IPS-15b (cell line): ENCODE measurements at regions not wholly inside any gene's neighbourhood (a gene's known extent, or its start where the extent isn't known, plus 50 kb on each side); places are given as distances from the start of the nearest gene placed in this dataset.

Experiments used
- H3K27me3 ChIP-seq: one replicate; pipeline ENCODE4 v1.6.1; 2013; ENCODE audit warnings: low read length; ENCODE audit not compliant: control insufficient read depth, insufficient read depth
- H3K36me3 ChIP-seq: one replicate; pipeline ENCODE4 v1.6.1; 2013; ENCODE audit warnings: low read length; ENCODE audit not compliant: control insufficient read depth, insufficient read depth
- H3K4me1 ChIP-seq: one replicate; pipeline ENCODE4 v1.6.1; 2013; ENCODE audit warnings: mild to moderate bottlenecking, low read length; ENCODE audit not compliant: control insufficient read depth, insufficient read depth
- H3K4me3 ChIP-seq: one replicate; pipeline ENCODE4 v1.5.1; 2013; ENCODE audit warnings: low read depth, low read length
- H3K9ac ChIP-seq: one replicate; pipeline ENCODE4 v1.6.1; 2013; ENCODE audit warnings: low read depth, mild to moderate bottlenecking, low read length
- H3K9me3 ChIP-seq: one replicate; pipeline ENCODE4 v1.6.1; 2013; ENCODE audit warnings: mild to moderate bottlenecking, low read length; ENCODE audit not compliant: control insufficient read depth, insufficient read depth

DNA sequence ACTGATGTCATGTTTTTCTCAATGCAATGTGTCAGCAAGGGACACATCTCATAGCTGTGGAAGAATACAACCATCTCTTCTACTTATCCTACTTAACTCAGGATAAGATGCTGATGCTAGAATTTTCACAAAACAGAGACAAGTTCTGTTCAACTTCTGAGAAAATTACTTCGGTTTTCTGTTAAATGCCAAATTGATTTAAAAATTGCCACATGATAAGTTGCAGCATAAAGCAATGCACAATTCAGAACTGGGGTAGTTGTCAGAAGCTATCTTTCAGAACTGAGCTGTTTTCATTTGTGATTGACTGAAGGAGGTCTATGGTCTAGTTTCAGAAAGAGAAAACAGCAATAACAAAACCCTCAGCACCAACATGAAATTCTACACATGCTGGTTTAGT is 954.8 kb upstream of the C9orf72 start:
- H3K4me1 ChIP-seq, result no peaks in the 10 kb centered on the region
- no peaks in the 10 kb centered on the region for H3K9me3 ChIP-seq
- H3K4me3 ChIP-seq, result no peak overlapping the region
- H3K36me3 ChIP-seq, result no peaks in the 10 kb centered on the region
- no peak overlapping the region for H3K9ac ChIP-seq
- no peaks in the 10 kb centered on the region for H3K27me3 ChIP-seq

DNA sequence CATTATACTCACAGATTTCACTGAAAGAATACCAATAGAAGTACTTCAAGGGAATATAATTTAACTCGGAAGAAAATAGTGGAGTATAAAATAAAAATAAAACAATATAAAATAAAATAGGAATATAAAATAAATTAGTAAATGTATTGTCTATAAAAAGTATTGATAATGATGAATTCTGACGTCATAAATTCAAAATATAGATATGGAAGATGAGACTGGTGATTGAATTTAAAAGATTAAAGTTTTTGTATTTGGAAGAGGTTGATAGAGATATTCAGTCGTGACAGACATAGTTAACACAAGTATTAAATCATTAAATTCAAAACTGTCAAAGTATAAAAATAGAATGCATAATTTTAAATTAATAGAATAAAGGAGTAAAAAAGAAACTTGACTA is 964.9 kb upstream of the C9orf72 start:
- no peaks in the 10 kb centered on the region for H3K36me3 ChIP-seq

DNA sequence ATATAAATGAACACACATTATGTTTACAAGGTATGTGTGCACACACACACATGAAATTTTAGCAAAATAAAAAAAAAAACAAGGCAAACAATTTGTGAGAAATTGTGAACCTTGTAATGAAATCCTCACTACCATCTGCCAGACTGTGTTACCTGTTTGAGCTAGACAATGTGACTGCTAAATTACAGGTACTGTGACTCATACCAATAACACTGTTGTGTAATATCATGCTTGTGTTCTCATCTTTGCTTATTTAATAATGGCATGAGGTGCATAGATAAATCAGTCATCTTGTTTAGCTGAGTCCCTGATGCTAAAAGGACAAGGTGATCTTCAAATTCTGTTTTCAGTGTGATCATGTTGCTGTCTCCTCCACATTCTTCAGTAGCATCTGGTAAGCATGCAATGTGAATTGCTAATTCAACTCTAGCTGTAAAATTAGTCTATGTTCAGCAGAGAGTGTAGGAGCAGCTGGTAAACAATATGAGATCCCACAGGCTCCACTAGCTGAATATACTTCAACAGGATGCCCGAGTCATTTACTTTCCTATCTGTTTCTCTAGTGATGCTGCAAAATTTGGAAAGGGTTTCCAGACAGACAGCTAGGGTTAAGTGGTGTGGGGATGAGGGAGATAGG is 966.3 kb upstream of the C9orf72 start:
- no peaks in the 10 kb centered on the region for H3K4me1 ChIP-seq
- H3K9ac ChIP-seq, result no peak overlapping the region
- H3K27me3 ChIP-seq, result no peaks in the 10 kb centered on the region
- H3K4me3 ChIP-seq, result no peak overlapping the region
- H3K36me3 ChIP-seq, result no peaks in the 10 kb centered on the region
- no peaks in the 10 kb centered on the region for H3K9me3 ChIP-seq

More for the DNA sequence above, 964.9 kb upstream of the C9orf72 start:
- H3K4me1 ChIP-seq, result no peaks in the 10 kb centered on the region
- H3K9ac ChIP-seq, result no peak overlapping the region
- H3K4me3 ChIP-seq, result no peak overlapping the region
- no peaks in the 10 kb centered on the region for H3K9me3 ChIP-seq
- no peaks in the 10 kb centered on the region for H3K27me3 ChIP-seq

GRCh38 chr9:28542928-28543327 is 969.6 kb upstream of the C9orf72 start:
- Histone ChIP-seq H3K4me1 (no peaks in the 10 kb centered on the region), H3K36me3 (no peaks in the 10 kb centered on the region), H3K9ac (no peak overlapping the region), H3K9me3 (no peaks in the 10 kb centered on the region), H3K4me3 (no peak overlapping the region), H3K27me3 (no peaks in the 10 kb centered on the region)

GRCh38 chr9:28547527-28547926 is 974.2 kb upstream of the C9orf72 start:
- Histone ChIP-seq H3K27me3 (no peaks in the 10 kb centered on the region), H3K4me1 (no peaks in the 10 kb centered on the region), H3K9ac (no peak overlapping the region), H3K36me3 (no peaks in the 10 kb centered on the region), H3K4me3 (no peak overlapping the region), H3K9me3 (no peaks in the 10 kb centered on the region)

GRCh38 chr9:28563291-28563934 is 990.1 kb upstream of the C9orf72 start:
- Histone ChIP-seq H3K4me1 (no peaks in the 10 kb centered on the region), H3K9ac (no peak overlapping the region), H3K27me3 (no peaks in the 10 kb centered on the region), H3K4me3 (no peak overlapping the region), H3K36me3 (no peaks in the 10 kb centered on the region), H3K9me3 (no peaks in the 10 kb centered on the region)

DNA sequence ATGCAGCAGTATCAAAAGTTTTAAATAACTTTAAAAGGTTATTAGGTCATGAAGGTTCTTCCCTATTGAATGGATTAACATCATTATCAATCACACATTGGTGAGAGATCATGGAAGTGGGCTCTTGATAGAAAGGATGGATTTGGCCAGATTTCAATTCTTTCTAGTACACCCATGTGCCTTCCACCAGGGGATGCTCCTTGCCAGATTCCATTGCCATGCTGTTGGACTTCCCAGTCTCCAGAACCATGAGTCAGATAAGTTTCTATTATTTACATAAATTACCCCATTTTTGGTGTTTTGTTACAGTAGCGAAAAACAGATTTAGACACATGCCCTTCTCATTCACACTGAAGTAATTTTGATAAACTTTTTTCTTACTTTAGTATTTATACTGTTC is 1010.6 kb upstream of the C9orf72 start:
- Histone ChIP-seq H3K4me3 (no peak overlapping the region), H3K27me3 (no peaks in the 10 kb centered on the region), H3K9me3 (no peaks in the 10 kb centered on the region), H3K4me1 (no peaks in the 10 kb centered on the region), H3K9ac (no peak overlapping the region), H3K36me3 (no peaks in the 10 kb centered on the region)

DNA sequence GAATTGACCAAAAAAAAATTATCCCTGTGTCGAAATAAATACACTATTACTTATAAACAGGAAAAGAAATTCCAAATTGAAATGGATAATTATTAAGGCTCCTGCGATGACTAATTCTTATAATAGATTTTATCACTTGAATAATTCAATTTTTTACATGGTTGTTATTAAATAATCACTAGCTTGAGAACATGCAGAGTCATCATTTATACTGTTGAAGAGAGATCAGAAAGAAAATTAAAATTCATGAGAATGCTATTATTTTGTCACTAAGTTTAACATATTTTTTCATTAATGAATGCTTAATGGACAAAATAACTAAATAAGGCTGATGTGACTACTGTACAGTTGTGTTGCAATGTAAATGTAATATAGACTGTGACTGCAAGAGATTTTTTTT is 1011.3 kb upstream of the C9orf72 start:
- no peaks in the 10 kb centered on the region for H3K9me3 ChIP-seq
- no peaks in the 10 kb centered on the region for H3K36me3 ChIP-seq
- no peaks in the 10 kb centered on the region for H3K27me3 ChIP-seq
- H3K4me1 ChIP-seq, result no peaks in the 10 kb centered on the region
- no peak overlapping the region for H3K9ac ChIP-seq
- H3K4me3 ChIP-seq, result no peak overlapping the region

GRCh38 chr9:28587052-28587451 is 1013.8 kb upstream of the C9orf72 start:
- Histone ChIP-seq H3K36me3 (no peaks in the 10 kb centered on the region), H3K4me3 (no peak overlapping the region), H3K9me3 (no peaks in the 10 kb centered on the region), H3K9ac (no peak overlapping the region), H3K4me1 (no peaks in the 10 kb centered on the region), H3K27me3 (no peaks in the 10 kb centered on the region)

DNA sequence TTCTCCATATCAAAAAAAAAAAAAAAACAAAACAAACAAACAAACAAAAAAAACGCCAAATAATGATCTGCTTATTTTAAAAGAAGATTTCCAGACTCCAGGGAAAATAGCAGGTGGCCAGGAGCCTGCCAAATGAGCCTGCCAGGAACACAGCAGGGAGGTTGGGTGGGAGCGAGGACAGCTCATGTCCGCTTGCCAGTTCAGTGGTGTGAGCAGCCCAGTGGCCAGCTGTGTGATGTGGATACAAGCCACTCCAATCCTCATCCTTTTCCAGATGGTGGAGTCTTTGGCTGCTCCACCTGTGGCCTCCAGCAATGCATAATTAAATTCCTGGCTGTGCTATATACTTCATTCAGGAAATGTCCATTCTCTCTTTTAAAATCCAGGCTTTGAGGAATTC is 1025.1 kb upstream of the C9orf72 start:
- Histone ChIP-seq H3K4me3 (no peak overlapping the region), H3K4me1 (no peaks in the 10 kb centered on the region), H3K9me3 (no peaks in the 10 kb centered on the region), H3K27me3 (no peaks in the 10 kb centered on the region), H3K9ac (no peak overlapping the region), H3K36me3 (no peaks in the 10 kb centered on the region)

- Histone ChIP-seq H3K27me3 (no peaks in the 10 kb centered on the region), H3K4me1 (no peaks in the 10 kb centered on the region), H3K4me3 (no peak overlapping the region), H3K9ac (no peak overlapping the region), H3K9me3 (no peaks in the 10 kb centered on the region), H3K36me3 (no peaks in the 10 kb centered on the region)
These were observed 1026.9 kb upstream of the C9orf72 start for GRCh38 chr9:28600226-28600625.

- H3K27me3 ChIP-seq, result no peaks in the 10 kb centered on the region
- H3K4me1 ChIP-seq, result no peaks in the 10 kb centered on the region
- H3K36me3 ChIP-seq, result no peaks in the 10 kb centered on the region
- no peak overlapping the region for H3K9ac ChIP-seq
- no peak overlapping the region for H3K4me3 ChIP-seq
- H3K9me3 ChIP-seq, result no peaks in the 10 kb centered on the region
These were observed 1034.6 kb upstream of the C9orf72 start for GRCh38 chr9:28607843-28608242.
